Hypothalamus (tissue), 51 donors: ENCODE measurements at regions not wholly inside any gene's neighbourhood (a gene's known extent, or its start where the extent isn't known, plus 50 kb on each side); places are given as distances from the start of the nearest gene placed in this dataset.

Source experiments
- DNase-seq, 51 donors: peaks; one replicate each; lab custom pipeline; 2025; lab: John Stamatoyannopoulos, UW

GRCh38 chr7:97595439-97595838, 136.4 kb upstream of the TAC1 start:
- no peak for DNase-seq

GRCh38 chr7:97601931-97602457, 129.9 kb upstream of the TAC1 start:
- DNase-seq, result no peak

GRCh38 chr7:97620495-97620894, 111.4 kb upstream of the TAC1 start:
- no peak for DNase-seq

GRCh38 chr7:97623333-97623732, 108.6 kb upstream of the TAC1 start:
- no peak for DNase-seq

GRCh38 chr7:97630116-97630515, 101.8 kb upstream of the TAC1 start:
- no peak for DNase-seq

- no peak for DNase-seq
Measured at GRCh38 chr7:97635622-97636021, 96.3 kb upstream of the TAC1 start.

GRCh38 chr7:97639036-97639435, 92.8 kb upstream of the TAC1 start:
- no peak for DNase-seq

- DNase-seq, result no peak
Measured at GRCh38 chr7:97659363-97660045, 72.4 kb upstream of the TAC1 start.

GRCh38 chr7:97667359-97667758, 64.5 kb upstream of the TAC1 start:
- DNase-seq, result no peak

- DNase-seq, result no peak
Measured at GRCh38 chr7:97671571-97671970, 60.3 kb upstream of the TAC1 start.

- DNase-seq, result no peak
Measured at GRCh38 chr7:97680622-97681021, 51.3 kb upstream of the TAC1 start.
